ENCODE measurements at regions not wholly inside any gene's neighbourhood (a gene's known extent, or its start where the extent isn't known, plus 50 kb on each side); places are given as distances from the start of the nearest gene placed in this dataset.

- no peak for DNase-seq (ENCODE audit: low read depth)
- in situ Hi-C loops (cut with HindIII; ENCODE audit: low pct_unique_long_range_greater_than_20kb, low sequenced_read_pairs) = no loop called here
Measured at GRCh38 chr13:37427843-37428494, 170.6 kb downstream of the POSTN start.

- no peak for DNase-seq (ENCODE audit: low read depth)
- in situ Hi-C loops (cut with HindIII; ENCODE audit: low pct_unique_long_range_greater_than_20kb, low sequenced_read_pairs) = no loop called here
Measured at GRCh38 chr13:37418490-37418889, 180.1 kb downstream of the POSTN start.

GRCh38 chr13:37417060-37417441 is 181.5 kb downstream of the POSTN start:
- in situ Hi-C loops (cut with HindIII; ENCODE audit: low pct_unique_long_range_greater_than_20kb, low sequenced_read_pairs) = no loop called here
- DNase-seq (ENCODE audit: low read depth) = no peak

DNA sequence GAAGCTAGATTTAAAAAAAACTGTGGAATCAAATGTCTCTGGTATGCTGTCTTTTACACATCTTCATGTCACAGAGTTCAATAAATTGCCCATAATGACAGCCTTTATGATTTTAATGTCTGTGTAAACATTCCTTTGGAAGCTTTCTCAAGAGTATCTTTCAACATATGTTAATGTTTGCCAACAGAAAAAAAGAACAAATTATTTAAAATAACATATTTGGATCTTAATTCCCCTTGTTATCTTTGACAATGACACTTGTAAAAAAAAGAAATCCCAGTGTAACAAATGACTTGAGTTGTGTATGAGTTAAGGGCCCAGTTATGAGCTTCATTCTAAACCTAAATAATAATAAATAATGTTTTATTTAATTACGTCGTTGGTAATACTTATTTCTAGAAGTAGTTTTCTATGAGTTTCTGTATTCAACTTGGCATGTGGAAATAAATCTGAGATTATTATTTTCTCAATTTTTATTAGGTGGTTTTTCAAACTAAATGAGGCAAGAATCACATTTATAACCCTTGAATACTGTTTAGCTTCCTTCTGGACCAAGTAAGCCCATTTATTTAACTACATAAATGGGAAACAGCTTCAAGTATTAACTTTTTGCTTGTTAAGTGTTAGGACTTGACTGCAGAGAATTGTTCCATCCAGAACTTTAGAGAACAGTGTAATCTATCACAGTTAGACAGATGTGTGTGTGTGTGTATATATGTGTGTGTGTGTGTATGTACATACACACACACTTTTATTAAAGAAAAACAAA is 182.1 kb downstream of the POSTN start:
- no peak for DNase-seq (ENCODE audit: low read depth)
- in situ Hi-C loops (cut with HindIII; ENCODE audit: low pct_unique_long_range_greater_than_20kb, low sequenced_read_pairs) = no loop called here

DNA sequence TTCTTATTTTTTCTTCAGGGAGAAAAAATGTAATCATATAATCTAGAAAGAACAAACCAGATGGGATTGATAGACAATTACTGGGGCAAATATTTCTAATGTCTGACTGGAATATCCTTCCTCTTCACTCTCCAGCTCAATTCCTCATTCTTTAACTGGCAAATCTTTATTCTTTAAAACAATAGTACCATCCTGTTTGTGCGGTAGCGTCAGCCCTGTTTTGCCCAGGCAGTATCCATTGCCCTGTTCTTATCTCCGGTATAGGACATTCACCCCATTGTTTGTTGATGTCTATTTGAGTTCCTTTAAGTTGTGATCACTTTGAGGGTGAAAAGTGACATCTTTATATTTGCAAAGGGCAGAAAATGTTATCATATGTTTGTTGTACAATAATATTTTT is 185.4 kb downstream of the POSTN start:
- no peak for DNase-seq (ENCODE audit: low read depth)
- in situ Hi-C loops (cut with HindIII; ENCODE audit: low pct_unique_long_range_greater_than_20kb, low sequenced_read_pairs) = no loop called here

- no peak for DNase-seq (ENCODE audit: low read depth)
- in situ Hi-C loops (cut with HindIII; ENCODE audit: low pct_unique_long_range_greater_than_20kb, low sequenced_read_pairs) = no loop called here
Measured at GRCh38 chr13:37412241-37412921, 186.2 kb downstream of the POSTN start.

GRCh38 chr13:37410316-37410715 is 188.3 kb downstream of the POSTN start:
- in situ Hi-C loops (cut with HindIII; ENCODE audit: low pct_unique_long_range_greater_than_20kb, low sequenced_read_pairs) = no loop called here
- no peak for DNase-seq (ENCODE audit: low read depth)

- in situ Hi-C loops (cut with HindIII; ENCODE audit: low pct_unique_long_range_greater_than_20kb, low sequenced_read_pairs) = no loop called here
- no peak for DNase-seq (ENCODE audit: low read depth)
Measured at GRCh38 chr13:37409756-37410155, 188.8 kb downstream of the POSTN start.

DNA sequence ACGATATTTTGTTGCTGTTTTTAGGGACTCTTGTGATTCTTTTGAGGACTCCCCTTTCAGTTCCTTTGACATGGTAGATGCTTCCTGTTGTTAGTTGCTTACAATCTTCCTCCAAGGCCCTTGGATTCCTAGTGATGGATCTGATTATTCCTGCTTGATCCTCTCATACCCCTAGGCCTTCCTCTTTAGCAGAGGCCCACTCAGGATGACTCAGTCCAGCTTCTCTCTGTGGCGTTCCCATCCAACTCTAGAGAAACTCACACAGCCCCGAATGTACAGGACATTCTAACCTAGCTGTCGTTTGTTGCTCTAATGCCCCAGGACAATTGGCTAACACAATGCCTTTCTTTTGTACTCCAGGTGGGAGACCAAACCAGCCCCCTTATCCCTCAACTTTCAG is 191.4 kb downstream of the POSTN start:
- in situ Hi-C loops (cut with HindIII; ENCODE audit: low pct_unique_long_range_greater_than_20kb, low sequenced_read_pairs) = no loop called here
- DNase-seq (ENCODE audit: low read depth) = no peak

DNA sequence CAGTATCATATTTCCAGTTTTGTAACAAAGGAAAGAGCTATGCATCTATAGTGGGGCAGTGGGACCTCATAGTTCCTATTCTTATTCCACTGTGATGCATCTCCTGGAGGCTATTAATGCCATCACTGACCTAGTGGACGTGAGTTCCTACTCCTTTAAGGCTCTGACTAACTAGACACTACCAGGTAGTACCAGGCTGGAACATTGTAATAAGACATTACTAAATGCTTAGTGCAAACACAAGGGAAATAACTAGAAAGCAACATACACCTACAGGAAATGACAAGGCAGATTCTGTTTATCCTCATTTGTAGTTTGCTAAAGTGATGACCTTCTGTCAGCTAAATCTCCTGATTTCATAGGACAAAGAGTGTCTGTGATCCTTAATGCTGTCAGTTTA is 192.5 kb downstream of the POSTN start:
- DNase-seq (ENCODE audit: low read depth) = peak; percentile 3
- in situ Hi-C loops (cut with HindIII; ENCODE audit: low pct_unique_long_range_greater_than_20kb, low sequenced_read_pairs) = no loop called here

DNA sequence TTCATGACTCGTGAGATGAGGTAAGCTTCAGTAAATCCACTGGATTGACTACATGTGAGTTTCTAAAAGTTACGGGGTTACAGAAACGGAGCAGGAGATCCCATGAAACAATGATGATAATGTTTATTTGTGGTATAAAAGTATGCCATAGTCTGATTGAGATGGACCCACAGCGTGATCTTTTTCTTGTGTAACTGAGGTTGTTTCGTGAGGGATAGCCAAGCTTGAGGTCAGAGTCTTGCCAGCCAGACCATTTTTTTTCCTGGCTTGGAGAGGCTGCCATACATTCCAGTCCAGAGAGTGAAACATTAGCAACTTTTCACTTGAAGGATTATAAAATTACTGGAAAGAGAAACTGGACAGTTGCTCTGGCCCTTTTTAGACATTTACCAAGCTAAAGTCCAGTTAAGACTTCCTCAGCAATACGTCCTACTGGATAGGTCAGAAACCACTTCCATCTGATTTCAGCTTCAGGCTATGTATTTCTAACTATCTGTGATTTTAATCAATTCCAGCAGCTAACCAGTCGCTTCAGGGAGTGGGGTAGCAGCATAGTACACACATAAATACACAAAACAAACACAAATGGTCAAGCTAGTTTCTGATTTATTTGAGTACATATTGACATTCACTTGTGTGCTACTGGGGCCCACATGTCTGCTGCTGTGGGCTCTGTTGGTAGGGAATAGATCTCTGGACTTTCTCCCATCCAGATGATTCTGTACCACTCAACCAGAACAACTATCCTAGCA is 194.6 kb downstream of the POSTN start:
- no peak for DNase-seq (ENCODE audit: low read depth)
- in situ Hi-C loops (cut with HindIII; ENCODE audit: low pct_unique_long_range_greater_than_20kb, low sequenced_read_pairs) = no loop called here

- in situ Hi-C loops (cut with HindIII; ENCODE audit: low pct_unique_long_range_greater_than_20kb, low sequenced_read_pairs) = no loop called here
Measured at GRCh38 chr13:37401721-37402120, 196.8 kb downstream of the POSTN start.

GRCh38 chr13:37397535-37397934 is 201.0 kb downstream of the POSTN start:
- no peak for DNase-seq (ENCODE audit: low read depth)
- in situ Hi-C loops (cut with HindIII; ENCODE audit: low pct_unique_long_range_greater_than_20kb, low sequenced_read_pairs) = no loop called here

More at GRCh38 chr13:37401721-37402120, 196.8 kb downstream of the POSTN start:
- no peak for DNase-seq (ENCODE audit: low read depth)

GRCh38 chr13:37395544-37395943 is 203.0 kb downstream of the POSTN start:
- DNase-seq (ENCODE audit: low read depth) = no peak
- in situ Hi-C loops (cut with HindIII; ENCODE audit: low pct_unique_long_range_greater_than_20kb, low sequenced_read_pairs) = no loop called here

DNA sequence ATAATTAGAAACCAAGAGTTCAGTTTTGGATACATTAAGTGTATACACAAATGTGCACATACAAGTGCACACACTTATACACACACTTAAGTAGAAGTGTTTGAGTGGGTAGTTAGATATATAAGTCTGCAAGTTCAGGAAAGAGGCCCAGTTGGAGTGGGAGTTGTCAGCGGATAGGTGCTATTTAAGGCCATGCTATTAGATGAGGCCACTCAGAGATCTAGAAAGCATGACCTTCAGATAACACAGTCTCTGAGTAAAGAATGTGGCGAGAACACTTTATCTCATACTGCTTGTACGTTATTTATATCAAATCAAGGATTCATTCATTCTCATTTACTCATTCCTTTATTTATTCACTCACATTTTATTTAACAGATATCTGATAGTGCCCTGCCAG is 206.2 kb downstream of the POSTN start:
- in situ Hi-C loops (cut with HindIII; ENCODE audit: low pct_unique_long_range_greater_than_20kb, low sequenced_read_pairs) = no loop called here
- DNase-seq (ENCODE audit: low read depth) = no peak

GRCh38 chr13:37390735-37391134 is 207.8 kb downstream of the POSTN start:
- in situ Hi-C loops (cut with HindIII; ENCODE audit: low pct_unique_long_range_greater_than_20kb, low sequenced_read_pairs) = no loop called here
- DNase-seq (ENCODE audit: low read depth) = no peak

GRCh38 chr13:37385956-37386670 is 212.5 kb downstream of the POSTN start:
- no peak for DNase-seq (ENCODE audit: low read depth)
- in situ Hi-C loops (cut with HindIII; ENCODE audit: low pct_unique_long_range_greater_than_20kb, low sequenced_read_pairs) = no loop called here

DNA sequence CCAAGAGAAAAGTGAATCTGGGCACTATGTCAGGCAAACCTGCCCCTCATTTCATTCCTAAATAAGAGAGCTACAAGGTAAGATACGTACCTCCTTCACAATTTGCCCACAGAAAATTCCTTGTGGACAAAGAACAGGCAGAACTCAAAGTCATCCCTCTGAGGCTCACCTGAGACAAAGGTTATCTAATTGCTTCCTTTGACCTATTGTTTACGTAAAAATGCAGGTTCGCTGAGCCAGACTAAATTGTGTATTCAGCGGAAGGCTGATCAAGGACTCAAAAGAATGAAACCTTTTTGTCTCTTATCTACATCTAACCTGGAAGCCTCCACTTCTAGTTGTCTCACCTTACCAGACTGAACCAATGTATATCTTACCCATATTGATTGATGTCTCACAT is 213.3 kb downstream of the POSTN start:
- DNase-seq (ENCODE audit: low read depth) = no peak
- in situ Hi-C loops (cut with HindIII; ENCODE audit: low pct_unique_long_range_greater_than_20kb, low sequenced_read_pairs) = no loop called here

Measured in Caki2 (cell line).